Thymus (tissue), 11 donors: ENCODE measurements at regions not wholly inside any gene's neighbourhood (a gene's known extent, or its start where the extent isn't known, plus 50 kb on each side); places are given as distances from the start of the nearest gene placed in this dataset.

ENCODE experiments used
- DNase-seq, 9 donors: peaks; one replicate each; pipeline ENCODE4 v3.0.0-alpha.2; 2013; ENCODE audit warnings: low spot score in 9 of 9, low read depth in 6 of 9, missing footprints in 1 of 9
- H3K27ac ChIP-seq, 2 donors: one replicate each; pipeline ENCODE4 v1.5.1; 2013; ENCODE audit warnings: control low read depth in 1 of 2, low read depth in 1 of 2, low read length in 1 of 2, mild to moderate bottlenecking in 1 of 2, moderate library complexity in 1 of 2
- H3K27me3 ChIP-seq, 2 donors: one replicate each; pipeline ENCODE4 v1.5.1; 2013; ENCODE audit warnings: low read length in 1 of 2; ENCODE audit not compliant: control insufficient read depth in 2 of 2, insufficient read depth in 1 of 2
- H3K36me3 ChIP-seq, 2 donors: one replicate each; pipeline ENCODE4 v1.5.1; 2013; ENCODE audit warnings: low read length in 1 of 2, mild to moderate bottlenecking in 1 of 2, moderate library complexity in 1 of 2; ENCODE audit not compliant: control insufficient read depth in 2 of 2, insufficient read depth in 2 of 2
- H3K4me1 ChIP-seq, 2 donors: one replicate each; pipeline ENCODE4 v1.5.1; 2013; ENCODE audit warnings: low read length in 2 of 2; ENCODE audit not compliant: control insufficient read depth in 2 of 2, insufficient read depth in 2 of 2
- H3K4me3 ChIP-seq, 2 donors: one replicate each; pipeline ENCODE4 v1.5.1; 2013; ENCODE audit warnings: low read length in 2 of 2, control low read depth in 1 of 2, mild to moderate bottlenecking in 1 of 2
- H3K9me3 ChIP-seq, 2 donors: one replicate each; pipeline ENCODE4 v1.5.1; 2013; ENCODE audit warnings: low read length in 1 of 2, mild to moderate bottlenecking in 1 of 2; ENCODE audit not compliant: control insufficient read depth in 2 of 2, insufficient read depth in 1 of 2
- WGBS: extraction: QIAGEN DNeasy Blood & Tissue Kit; methylation state at CpG from one replicate; pipeline ENCODE4 v1.1.7; 2013; 5-methylcytosine and 5-hydroxymethylcytosine counted together
- donor health status: healthy.

GRCh38 chr11:19448651-19449050 lies 207.9 kb upstream of the E2F8 start:
- H3K27ac ChIP-seq, result no peak overlapping the region
- no peak overlapping the region for H3K4me3 ChIP-seq
- no peaks in the 10 kb centered on the region for H3K9me3 ChIP-seq
- H3K36me3 ChIP-seq, result no peaks in the 10 kb centered on the region
- DNase-seq, result no peak
- no peaks in the 10 kb centered on the region for H3K4me1 ChIP-seq
- 95% methylated on average over 2 of the region's 2 CpGs for WGBS
- no peaks in the 10 kb centered on the region for H3K27me3 ChIP-seq

- Histone ChIP-seq H3K9me3 (no peaks in the 10 kb centered on the region), H3K36me3 (no peaks in the 10 kb centered on the region), H3K4me1 (no peaks in the 10 kb centered on the region), H3K4me3 (no peak overlapping the region), H3K27me3 (no peaks in the 10 kb centered on the region), H3K27ac (no peak overlapping the region)
- no peak for DNase-seq
- 9% methylated on average over 5 of the region's 5 CpGs for WGBS
Observed at GRCh38 chr11:19447150-19447566, 206.4 kb upstream of the E2F8 start.

- H3K4me1 ChIP-seq, result no peaks in the 10 kb centered on the region
- H3K9me3 ChIP-seq, result no peaks in the 10 kb centered on the region
- no peaks in the 10 kb centered on the region for H3K36me3 ChIP-seq
- H3K4me3 ChIP-seq, result no peak overlapping the region
- 49% methylated on average over 2 of the region's 2 CpGs for WGBS
- no peak overlapping the region for H3K27ac ChIP-seq
- DNase-seq, result no peak
- no peaks in the 10 kb centered on the region for H3K27me3 ChIP-seq
Observed at GRCh38 chr11:19445771-19446170, 205.0 kb upstream of the E2F8 start.

- DNase-seq, result no peak
- H3K4me3 ChIP-seq, result no peak overlapping the region
- H3K27me3 ChIP-seq, result no peaks in the 10 kb centered on the region
- H3K9me3 ChIP-seq, result no peaks in the 10 kb centered on the region
- 93% methylated on average over 2 of the region's 2 CpGs for WGBS
- no peaks in the 10 kb centered on the region for H3K4me1 ChIP-seq
- no peak overlapping the region for H3K27ac ChIP-seq
- no peaks in the 10 kb centered on the region for H3K36me3 ChIP-seq
Observed at GRCh38 chr11:19444231-19444630, 203.5 kb upstream of the E2F8 start.

- Histone ChIP-seq H3K4me1 (no peaks in the 10 kb centered on the region), H3K27me3 (no peaks in the 10 kb centered on the region), H3K4me3 (no peak overlapping the region), H3K36me3 (no peaks in the 10 kb centered on the region), H3K9me3 (no peaks in the 10 kb centered on the region), H3K27ac (no peak overlapping the region)
- no peak for DNase-seq
Observed at GRCh38 chr11:19442554-19442910, 201.8 kb upstream of the E2F8 start.

DNA sequence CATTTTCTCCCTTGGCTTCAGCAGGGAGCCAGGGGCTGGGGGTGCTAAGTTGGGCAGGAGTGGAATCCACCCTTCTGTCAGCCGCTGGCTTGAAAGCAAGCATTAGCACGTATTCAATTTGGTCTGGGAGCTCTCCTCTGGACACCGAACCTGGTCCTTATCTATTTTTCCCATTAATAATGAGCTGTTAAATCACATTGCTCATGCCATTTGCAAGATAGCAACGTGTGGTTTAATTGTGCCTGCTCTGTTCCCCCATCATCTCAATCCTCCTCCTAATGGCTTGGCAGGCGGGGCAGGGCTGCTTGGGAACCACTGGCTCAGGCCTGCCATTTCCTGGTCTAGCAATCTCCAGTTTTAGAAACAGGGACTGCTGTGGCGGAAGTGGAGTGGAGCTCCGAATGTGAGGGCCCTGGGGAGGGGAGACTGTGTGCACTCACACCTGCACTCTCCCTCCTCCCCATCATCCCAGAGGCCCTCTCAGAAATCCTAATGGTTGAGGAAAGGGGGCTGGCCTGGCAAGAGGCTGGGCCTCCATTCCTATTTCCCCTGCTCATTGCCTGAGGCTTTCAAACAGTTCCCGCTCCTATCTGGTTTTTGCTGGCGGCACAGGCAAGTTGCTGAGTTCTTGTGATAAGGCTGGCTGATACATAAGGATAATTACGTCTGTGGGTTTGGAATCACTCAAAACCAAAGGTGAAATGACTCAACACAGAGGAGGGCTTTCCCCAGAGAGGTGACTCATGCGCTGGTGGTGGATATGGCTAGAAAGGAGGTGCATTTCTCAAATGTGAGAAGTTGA lies 201.2 kb upstream of the E2F8 start:
- no peak overlapping the region for H3K4me3 ChIP-seq
- WGBS, result 81% methylated on average over 11 of the region's 11 CpGs
- DNase-seq, result no peak
- no peaks in the 10 kb centered on the region for H3K4me1 ChIP-seq
- no peaks in the 10 kb centered on the region for H3K36me3 ChIP-seq
- H3K27me3 ChIP-seq, result no peaks in the 10 kb centered on the region
- H3K9me3 ChIP-seq, result no peaks in the 10 kb centered on the region
- H3K27ac ChIP-seq, result no peak overlapping the region

GRCh38 chr11:19441288-19441687 lies 200.5 kb upstream of the E2F8 start:
- H3K36me3 ChIP-seq, result no peaks in the 10 kb centered on the region
- H3K9me3 ChIP-seq, result no peaks in the 10 kb centered on the region
- WGBS, result 91% methylated on average over 3 of the region's 3 CpGs
- no peak for DNase-seq
- no peak overlapping the region for H3K4me3 ChIP-seq
- no peak overlapping the region for H3K27ac ChIP-seq
- no peaks in the 10 kb centered on the region for H3K27me3 ChIP-seq
- H3K4me1 ChIP-seq, result no peaks in the 10 kb centered on the region

DNA sequence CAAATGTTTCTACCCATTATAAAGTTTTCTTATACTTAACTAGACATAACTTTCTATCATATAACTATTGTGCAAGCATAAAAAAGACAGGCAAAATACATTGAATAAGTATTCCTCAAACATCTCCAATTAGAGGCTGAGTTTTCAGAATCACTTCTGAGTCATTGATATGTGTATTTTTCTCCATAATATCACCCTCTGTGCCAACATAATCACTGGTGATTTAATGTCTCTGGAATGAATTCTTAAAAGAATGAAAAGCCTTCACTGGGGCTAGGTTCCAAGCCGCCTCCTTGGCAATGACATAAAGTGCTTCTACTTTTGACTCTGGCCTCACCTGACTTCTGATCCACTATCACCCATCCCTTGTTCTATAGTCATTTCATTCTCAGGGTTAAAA lies 197.0 kb upstream of the E2F8 start:
- 90% methylated on average over 1 of the region's 1 CpG for whole genome bisulfite sequencing
- no peak overlapping the region for H3K4me3 ChIP-seq
- no peaks in the 10 kb centered on the region for H3K4me1 ChIP-seq
- no peaks in the 10 kb centered on the region for H3K9me3 ChIP-seq
- H3K27me3 ChIP-seq, result no peaks in the 10 kb centered on the region
- H3K27ac ChIP-seq, result no peak overlapping the region
- no peaks in the 10 kb centered on the region for H3K36me3 ChIP-seq
- DNase-seq, result no peak

GRCh38 chr11:19436932-19437331 lies 196.2 kb upstream of the E2F8 start:
- no peaks in the 10 kb centered on the region for H3K27me3 ChIP-seq
- H3K27ac ChIP-seq, result no peak overlapping the region
- no peaks in the 10 kb centered on the region for H3K4me1 ChIP-seq
- H3K36me3 ChIP-seq, result no peaks in the 10 kb centered on the region
- H3K4me3 ChIP-seq, result no peak overlapping the region
- no peak for DNase-seq
- no peaks in the 10 kb centered on the region for H3K9me3 ChIP-seq
